Activated CD8-positive, alpha-beta memory T cell treated with anti-CD3 and anti-CD28 coated beads for 36 hours (primary cell): ENCODE measurements at regions not wholly inside any gene's neighbourhood (a gene's known extent, or its start where the extent isn't known, plus 50 kb on each side); places are given as distances from the start of the nearest gene placed in this dataset.
"Not testable (repeated sequence)": the region's sequence is repeated elsewhere in the genome, so short reads cannot be mapped to it uniquely, and the experiment has no call there.

ENCODE experiments used
- CTCF ChIA-PET: fragments of 350-600 bp; sonication (Branson Sonifier 250); formaldehyde crosslinking; loops from one replicate; lab custom pipeline; 2021; ENCODE audit warnings: antibody characterized with exemption; lab: Charles Lee
- POLR2A ChIA-PET: fragments of 350-600 bp; sonication (Branson Sonifier 250); formaldehyde crosslinking; loops from one replicate; lab custom pipeline; 2021; ENCODE audit warnings: antibody characterized with exemption; lab: Charles Lee

GRCh38 chr4:7141151-7141834, 51.0 kb upstream of the SORCS2 start:
- POLR2A ChIA-PET: no interaction called here
- CTCF ChIA-PET: no interaction called here

- CTCF ChIA-PET: no interaction called here
- POLR2A ChIA-PET: no interaction called here
These were observed 51.7 kb upstream of the SORCS2 start for GRCh38 chr4:7140692-7141069.

GRCh38 chr4:7140062-7140691, 52.2 kb upstream of the SORCS2 start:
- CTCF ChIA-PET: no interaction called here
- POLR2A ChIA-PET: no interaction called here

- POLR2A ChIA-PET: no interaction called here
- CTCF ChIA-PET: no interaction called here
These were observed 53.0 kb upstream of the SORCS2 start for GRCh38 chr4:7139167-7139982.

GRCh38 chr4:7138223-7139166, 53.8 kb upstream of the SORCS2 start:
- CTCF ChIA-PET: no interaction called here
- POLR2A ChIA-PET: no interaction called here

- ChIA-PET CTCF (no interaction called here), POLR2A (no interaction called here)
These were observed 54.8 kb upstream of the SORCS2 start for GRCh38 chr4:7137326-7138200.

- ChIA-PET CTCF (no interaction called here), POLR2A (no interaction called here)
These were observed 56.0 kb upstream of the SORCS2 start for GRCh38 chr4:7136351-7136750.

- CTCF ChIA-PET: no interaction called here
- POLR2A ChIA-PET: no interaction called here
These were observed 57.0 kb upstream of the SORCS2 start for GRCh38 chr4:7135389-7135746.

- ChIA-PET CTCF (no interaction called here), POLR2A (no interaction called here)
These were observed 57.5 kb upstream of the SORCS2 start for GRCh38 chr4:7134737-7135388.

- CTCF ChIA-PET: interaction anchor here (0.5 kb wide), 1 partner anchor 540 kb away, joined by 5 read pairs; no protein-coding TSS in a partner anchor
- POLR2A ChIA-PET: not testable (repeated sequence)
These were observed 58.3 kb upstream of the SORCS2 start for GRCh38 chr4:7133818-7134650.

- POLR2A ChIA-PET: no interaction called here
- CTCF ChIA-PET: interaction anchor here (0.5 kb wide), 1 partner anchor 541 kb away, joined by 5 read pairs; no protein-coding TSS in a partner anchor
These were observed 59.4 kb upstream of the SORCS2 start for GRCh38 chr4:7132730-7133582.

- ChIA-PET POLR2A (interaction anchor here (0.6 kb wide), 1 partner anchor 37 kb away, joined by 4 read pairs; no protein-coding TSS in a partner anchor), CTCF (no interaction called here)
These were observed 60.1 kb upstream of the SORCS2 start for GRCh38 chr4:7132249-7132648.

GRCh38 chr4:7131498-7132031, 60.8 kb upstream of the SORCS2 start:
- ChIA-PET POLR2A (interaction anchor here (0.6 kb wide), 1 partner anchor 37 kb away, joined by 4 read pairs; no protein-coding TSS in a partner anchor), CTCF (no interaction called here)

- ChIA-PET CTCF (no interaction called here), POLR2A (no interaction called here)
These were observed 61.6 kb upstream of the SORCS2 start for GRCh38 chr4:7130621-7131211.

- ChIA-PET CTCF (no interaction called here), POLR2A (no interaction called here)
These were observed 62.2 kb upstream of the GRPEL1 start for GRCh38 chr4:7129871-7130620.
